GM10248 (cell line): ENCODE measurements at regions not wholly inside any gene's neighbourhood (a gene's known extent, or its start where the extent isn't known, plus 50 kb on each side); places are given as distances from the start of the nearest gene placed in this dataset.

ENCODE experiments used
- CTCF ChIA-PET: fragments of 300-600 bp; sonication (Branson Sonifier 250); formaldehyde crosslinking; extraction: SDS; loops from one replicate; lab custom pipeline; 2021; ENCODE audit warnings: antibody characterized with exemption; lab: Yijun Ruan, JAX
- POLR2A ChIA-PET: fragments of 350-650 bp; sonication (Branson Sonifier 250); formaldehyde crosslinking; extraction: SDS; loops from one replicate; lab custom pipeline; 2020; ENCODE audit warnings: antibody characterized with exemption; lab: Yijun Ruan, JAX
- DNase-seq: peaks from one replicate; pipeline ENCODE4 v3.0.0; 2012; ENCODE audit errors: extremely low spot score
- TF ChIP-seq, protein P1 (sequence below): IDR thresholded peaks from 2 replicates; pipeline ENCODE4 v1.5.1; 2012; ENCODE audit warnings: mild to moderate bottlenecking, low read depth; ENCODE audit errors: extremely low read depth, missing control alignments, control extremely low read depth

DNA sequence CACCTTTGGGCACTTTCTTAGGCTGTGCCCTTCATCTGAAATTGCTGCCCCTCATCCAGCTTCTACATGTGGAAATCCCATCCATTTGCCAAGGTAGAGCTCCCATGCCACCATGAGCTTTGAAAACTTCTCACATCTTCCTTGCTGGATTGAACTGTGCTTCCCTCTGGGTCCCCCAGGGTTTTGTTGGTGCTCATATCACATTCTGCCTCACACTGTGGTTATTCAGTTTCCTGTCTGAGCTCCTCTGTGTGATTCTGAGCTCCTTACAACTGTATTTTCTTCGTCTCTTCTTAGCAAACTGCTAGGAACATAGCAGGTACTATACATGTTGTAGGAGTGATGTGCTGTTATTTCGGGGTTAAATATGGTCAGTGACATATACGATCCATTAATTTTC lies 74.9 kb upstream of the KL start:
- ChIA-PET CTCF (interaction anchor here (1.1 to 1.2 kb wide), 2 partner anchors 16 to 19 kb away, joined by 3 to 4 read pairs; no protein-coding TSS in a partner anchor), POLR2A (no interaction called here)
- TF ChIP-seq, protein P1, sequence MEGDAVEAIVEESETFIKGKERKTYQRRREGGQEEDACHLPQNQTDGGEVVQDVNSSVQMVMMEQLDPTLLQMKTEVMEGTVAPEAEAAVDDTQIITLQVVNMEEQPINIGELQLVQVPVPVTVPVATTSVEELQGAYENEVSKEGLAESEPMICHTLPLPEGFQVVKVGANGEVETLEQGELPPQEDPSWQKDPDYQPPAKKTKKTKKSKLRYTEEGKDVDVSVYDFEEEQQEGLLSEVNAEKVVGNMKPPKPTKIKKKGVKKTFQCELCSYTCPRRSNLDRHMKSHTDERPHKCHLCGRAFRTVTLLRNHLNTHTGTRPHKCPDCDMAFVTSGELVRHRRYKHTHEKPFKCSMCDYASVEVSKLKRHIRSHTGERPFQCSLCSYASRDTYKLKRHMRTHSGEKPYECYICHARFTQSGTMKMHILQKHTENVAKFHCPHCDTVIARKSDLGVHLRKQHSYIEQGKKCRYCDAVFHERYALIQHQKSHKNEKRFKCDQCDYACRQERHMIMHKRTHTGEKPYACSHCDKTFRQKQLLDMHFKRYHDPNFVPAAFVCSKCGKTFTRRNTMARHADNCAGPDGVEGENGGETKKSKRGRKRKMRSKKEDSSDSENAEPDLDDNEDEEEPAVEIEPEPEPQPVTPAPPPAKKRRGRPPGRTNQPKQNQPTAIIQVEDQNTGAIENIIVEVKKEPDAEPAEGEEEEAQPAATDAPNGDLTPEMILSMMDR = no peak
- no peak for DNase-seq

DNA sequence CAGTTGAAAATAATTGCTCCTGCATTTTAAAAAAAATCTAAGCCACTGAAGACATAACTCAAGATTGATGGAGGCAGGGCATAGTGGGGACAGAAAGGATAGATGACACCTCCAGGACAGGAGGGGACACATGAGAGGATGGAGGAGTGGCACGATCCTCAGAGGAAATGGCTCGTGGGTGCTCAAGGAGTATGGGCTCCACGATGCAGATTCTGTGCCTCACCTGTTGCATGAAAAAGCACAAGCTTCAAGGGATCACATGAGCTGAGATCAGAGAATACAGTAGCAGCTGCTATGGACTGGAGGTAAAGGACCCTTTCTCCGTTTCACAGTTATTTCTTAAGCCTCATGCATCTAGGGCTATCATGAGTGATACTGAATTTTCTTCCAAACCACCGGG lies 69.7 kb upstream of the KL start:
- POLR2A ChIA-PET = no interaction called here
- TF ChIP-seq, protein P1 = no peak

DNA sequence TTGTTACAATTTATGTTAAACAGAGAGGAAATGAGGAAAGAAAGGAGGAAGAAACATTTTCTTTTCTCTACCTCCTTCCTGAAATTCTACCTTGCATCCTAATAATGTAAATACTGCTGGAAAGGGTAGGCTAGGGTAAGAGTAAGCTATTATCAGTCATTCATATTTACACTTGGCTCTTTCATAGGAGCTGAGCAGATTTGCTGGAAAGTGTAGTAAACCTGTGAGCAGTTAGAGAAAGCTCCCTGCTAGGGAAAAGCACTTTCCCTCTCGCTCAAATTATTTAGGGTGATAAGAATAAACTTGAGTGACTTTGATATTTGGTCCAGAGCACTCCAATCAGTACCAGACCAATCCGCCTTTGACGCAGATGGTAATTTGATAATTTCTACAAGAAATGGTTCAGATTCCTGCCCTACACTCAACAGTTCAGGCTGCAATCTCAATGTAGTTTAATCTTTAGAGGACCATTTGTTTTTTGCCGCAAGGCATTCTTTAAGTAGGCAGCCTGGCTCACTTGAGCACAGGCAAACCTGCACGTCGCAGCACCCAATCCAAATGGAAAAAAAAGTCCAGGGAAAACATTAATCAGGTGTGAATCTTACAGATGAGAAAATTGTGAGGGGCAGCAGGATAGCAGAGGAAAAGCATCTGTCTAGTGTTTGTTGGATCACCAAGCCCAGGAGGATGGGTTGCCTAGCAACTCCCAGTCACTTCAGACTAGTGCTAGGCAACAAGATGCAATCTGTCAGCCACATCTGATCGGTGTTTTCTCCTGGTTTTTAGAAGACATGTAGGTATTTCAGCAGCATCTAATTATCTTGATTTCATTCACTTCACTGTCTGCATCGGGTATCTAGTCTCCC lies 68.6 kb upstream of the KL start:
- DNase-seq = no peak
- ChIA-PET CTCF (no interaction called here), POLR2A (no interaction called here)
- TF ChIP-seq, protein P1 = no peak

More for the DNA sequence above, 69.7 kb upstream of the KL start:
- no peak for DNase-seq
- CTCF ChIA-PET = no interaction called here

DNA sequence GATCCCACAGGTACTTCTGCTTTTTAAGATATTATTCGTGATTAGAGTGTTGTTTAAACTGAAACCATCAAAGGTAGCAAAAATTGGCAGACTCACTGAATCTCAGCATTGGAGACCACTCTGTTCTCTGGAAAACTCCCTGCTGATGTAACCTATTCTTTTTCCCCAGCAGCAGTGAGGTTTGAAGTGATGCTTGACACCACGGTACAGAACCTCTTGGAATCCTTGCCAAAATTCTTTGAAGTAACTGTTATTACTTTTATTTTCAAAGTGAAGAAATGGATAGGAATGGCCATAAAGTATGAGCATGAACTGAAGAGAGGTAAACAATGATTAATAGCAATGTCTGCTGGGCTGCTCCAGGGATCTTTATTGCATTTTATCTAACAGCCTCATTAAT lies 66.4 kb upstream of the KL start:
- CTCF ChIA-PET = interaction anchor here (1.1 kb wide), 1 partner anchor 21 kb away, joined by 3 read pairs; no protein-coding TSS in a partner anchor
- DNase-seq = no peak
- POLR2A ChIA-PET = no interaction called here
- TF ChIP-seq, protein P1 = no peak

DNA sequence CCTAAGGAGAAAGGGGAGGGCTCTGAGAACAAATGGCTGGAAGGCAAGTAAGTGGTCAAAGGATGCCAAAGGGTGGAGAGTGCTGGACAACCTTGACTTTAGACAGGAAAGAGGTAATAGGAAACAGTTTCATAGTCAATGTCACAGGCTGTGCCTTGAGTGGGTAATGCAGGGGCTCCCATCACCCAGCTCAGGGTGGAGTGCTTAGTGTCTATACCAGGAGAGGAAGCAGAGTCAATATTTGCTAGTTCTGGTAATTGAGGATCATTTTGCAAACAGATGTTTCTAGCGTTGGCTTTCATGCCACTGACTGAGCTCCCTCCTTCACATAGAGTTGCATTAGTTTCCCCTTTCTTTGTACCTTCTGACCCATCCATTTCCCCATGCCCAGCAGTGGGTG lies 64.6 kb upstream of the KL start:
- POLR2A ChIA-PET = no interaction called here
- CTCF ChIA-PET = interaction anchor here (1.0 kb wide), 1 partner anchor 8 kb away, joined by 3 read pairs; no protein-coding TSS in a partner anchor
- no peak for DNase-seq
- TF ChIP-seq, protein P1 = no peak

DNA sequence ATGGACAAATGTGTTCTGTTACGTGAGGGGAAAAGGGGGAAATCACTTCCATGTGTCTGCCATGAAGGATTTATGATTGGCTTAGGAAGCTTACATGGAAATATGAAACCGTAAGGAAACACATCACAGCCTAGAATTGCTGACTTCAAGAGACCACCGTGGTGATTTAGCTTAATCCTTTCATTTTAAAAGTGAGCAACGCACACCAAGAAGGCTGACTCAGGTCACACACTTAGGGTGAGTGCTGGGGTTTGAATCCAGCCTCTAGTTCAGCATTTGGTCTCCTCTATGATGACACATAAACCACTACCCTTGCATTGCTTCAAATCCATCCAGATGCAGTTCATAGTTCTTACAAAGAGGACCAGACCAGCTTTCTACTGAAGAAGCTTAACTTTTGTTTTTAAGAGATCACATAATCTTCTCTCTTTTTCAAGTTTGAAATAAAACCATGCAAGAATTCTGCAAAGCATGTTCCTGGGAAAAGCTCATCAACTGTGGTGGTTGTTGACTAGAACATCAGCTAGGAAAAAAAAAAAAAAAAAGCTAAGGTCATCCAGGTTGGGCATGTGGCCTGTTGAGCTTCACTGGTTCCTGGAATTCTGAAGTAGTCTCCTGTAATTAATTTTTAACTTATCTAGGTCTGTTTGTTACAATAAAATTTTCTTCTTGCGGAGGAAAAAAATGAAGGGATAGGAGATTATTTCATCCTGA lies 60.2 kb upstream of the KL start:
- TF ChIP-seq, protein P1 = no peak
- ChIA-PET POLR2A (no interaction called here), CTCF (interaction anchor here (1.2 to 1.3 kb wide), 2 partner anchors 11 to 17 kb away, joined by 4 read pairs; no protein-coding TSS in a partner anchor)
- no peak for DNase-seq
